ENCODE measurements at regions not wholly inside any gene's neighbourhood (a gene's known extent, or its start where the extent isn't known, plus 50 kb on each side); places are given as distances from the start of the nearest gene placed in this dataset.

GRCh38 chr3:110569073-110569472 is 502.5 kb upstream of the NECTIN3 start:
- no peak for TF ChIP-seq CTCF (conservative IDR thresholded peaks at IDR 0.05; ENCODE audit: low read depth, low read length)
- DNase-seq (ENCODE audit: low read depth): no peak

GRCh38 chr3:110575702-110576101 is 495.9 kb upstream of the NECTIN3 start:
- no peak overlapping the region for H3K4me3 ChIP-seq (ENCODE audit: low read depth, low read length)
- DNase-seq (ENCODE audit: low read depth): no peak
- TF ChIP-seq CTCF (conservative IDR thresholded peaks at IDR 0.05; ENCODE audit: low read depth, low read length): peak; percentile 7

More at GRCh38 chr3:110569073-110569472, 502.5 kb upstream of the NECTIN3 start:
- H3K4me3 ChIP-seq (ENCODE audit: low read depth, low read length): no peak overlapping the region

- TF ChIP-seq CTCF (conservative IDR thresholded peaks at IDR 0.05; ENCODE audit: low read depth, low read length): no peak
- H3K4me3 ChIP-seq (ENCODE audit: low read depth, low read length): no peak overlapping the region
- peak; percentile 96 for DNase-seq (ENCODE audit: low read depth)
These were observed 494.7 kb upstream of the NECTIN3 start for GRCh38 chr3:110576960-110577359.

- TF ChIP-seq CTCF (conservative IDR thresholded peaks at IDR 0.05; ENCODE audit: low read depth, low read length): no peak
- no peak overlapping the region for H3K4me3 ChIP-seq (ENCODE audit: low read depth, low read length)
- DNase-seq (ENCODE audit: low read depth): no peak
These were observed 493.8 kb upstream of the NECTIN3 start for GRCh38 chr3:110577854-110578253.

- no peak for DNase-seq (ENCODE audit: low read depth)
- no peak overlapping the region for H3K4me3 ChIP-seq (ENCODE audit: low read depth, low read length)
- no peak for TF ChIP-seq CTCF (conservative IDR thresholded peaks at IDR 0.05; ENCODE audit: low read depth, low read length)
These were observed 491.6 kb upstream of the NECTIN3 start for GRCh38 chr3:110579840-110580550.

GRCh38 chr3:110583373-110583935 is 488.2 kb upstream of the NECTIN3 start:
- TF ChIP-seq CTCF (conservative IDR thresholded peaks at IDR 0.05; ENCODE audit: low read depth, low read length): no peak
- DNase-seq (ENCODE audit: low read depth): no peak

GRCh38 chr3:110588906-110589305 is 482.7 kb upstream of the NECTIN3 start:
- no peak for TF ChIP-seq CTCF (conservative IDR thresholded peaks at IDR 0.05; ENCODE audit: low read depth, low read length)
- no peak for DNase-seq (ENCODE audit: low read depth)
- H3K4me3 ChIP-seq (ENCODE audit: low read depth, low read length): no peak overlapping the region

More at GRCh38 chr3:110583373-110583935, 488.2 kb upstream of the NECTIN3 start:
- no peak overlapping the region for H3K4me3 ChIP-seq (ENCODE audit: low read depth, low read length)

All from epithelial cell of proximal tubule (primary cell).